Smooth muscle cell (in vitro differentiated cells): ENCODE measurements at regions not wholly inside any gene's neighbourhood (a gene's known extent, or its start where the extent isn't known, plus 50 kb on each side); places are given as distances from the start of the nearest gene placed in this dataset.

ENCODE experiments used
- DNase-seq: peaks from one replicate; lab custom pipeline; 2025; ENCODE audit not compliant: unreplicated experiment; lab: John Stamatoyannopoulos, UW
- H2AFZ ChIP-seq: fragments of 200-600 bp; sonication (generic); 2 replicates; pipeline ENCODE4 v1.6.0; 2016; ENCODE audit warnings: antibody characterized with exemption, low read depth, mild to moderate bottlenecking
- H3F3A ChIP-seq: fragments of 200-600 bp; sonication (generic); 2 replicates; pipeline ENCODE4 v1.6.0; 2017; ENCODE audit warnings: antibody characterized with exemption, low read depth
- H3K27ac ChIP-seq: fragments of 200-600 bp; sonication (generic); 2 replicates; pipeline ENCODE4 v1.5.1; 2016; ENCODE audit warnings: low read depth, mild to moderate bottlenecking
- H3K27me3 ChIP-seq: fragments of 200-600 bp; sonication (generic); 2 replicates; pipeline ENCODE4 v1.6.1; 2016; ENCODE audit warnings: low read depth, mild to moderate bottlenecking
- H3K36me3 ChIP-seq: fragments of 200-600 bp; sonication (generic); 2 replicates; pipeline ENCODE4 v1.5.1; 2016; ENCODE audit warnings: low read depth
- H3K4me1 ChIP-seq: fragments of 200-600 bp; sonication (generic); 2 replicates; pipeline ENCODE4 v1.5.1; 2016; ENCODE audit warnings: low read depth
- H3K4me2 ChIP-seq: fragments of 200-600 bp; sonication (generic); 2 replicates; pipeline ENCODE4 v1.6.0; 2016; ENCODE audit warnings: mild to moderate bottlenecking
- H3K4me3 ChIP-seq: fragments of 200-600 bp; sonication (generic); 2 replicates; pipeline ENCODE4 v1.5.1; 2016; ENCODE audit warnings: mild to moderate bottlenecking
- H3K79me2 ChIP-seq: fragments of 200-600 bp; sonication (generic); 2 replicates; pipeline ENCODE4 v1.6.0; 2016; ENCODE audit warnings: low read depth, mild to moderate bottlenecking
- H3K9ac ChIP-seq: fragments of 200-600 bp; sonication (generic); 2 replicates; pipeline ENCODE4 v1.6.0; 2016; ENCODE audit warnings: low read depth
- H3K9me3 ChIP-seq: fragments of 200-600 bp; sonication (generic); replicated peaks from 2 replicates; pipeline ENCODE4 v1.5.1; 2016; ENCODE audit warnings: low read depth
- H4K20me1 ChIP-seq: fragments of 200-600 bp; sonication (generic); 2 replicates; pipeline ENCODE4 v1.6.0; 2016; ENCODE audit warnings: low read depth
- WGBS: methylation state at CpG from one replicate; pipeline ENCODE4 v1.1.7; 2016; ENCODE audit warnings: low lambda C conversion rate; 5-methylcytosine and 5-hydroxymethylcytosine counted together
- TF ChIP-seq, protein P1 (sequence below): fragments of 200-600 bp; sonication (generic); IDR thresholded peaks from 2 replicates; pipeline ENCODE4 v1.5.1; 2017; ENCODE audit warnings: borderline replicate concordance, mild to moderate bottlenecking, antibody characterized with exemption; ENCODE audit not compliant: insufficient read depth, poor library complexity, severe bottlenecking

DNA sequence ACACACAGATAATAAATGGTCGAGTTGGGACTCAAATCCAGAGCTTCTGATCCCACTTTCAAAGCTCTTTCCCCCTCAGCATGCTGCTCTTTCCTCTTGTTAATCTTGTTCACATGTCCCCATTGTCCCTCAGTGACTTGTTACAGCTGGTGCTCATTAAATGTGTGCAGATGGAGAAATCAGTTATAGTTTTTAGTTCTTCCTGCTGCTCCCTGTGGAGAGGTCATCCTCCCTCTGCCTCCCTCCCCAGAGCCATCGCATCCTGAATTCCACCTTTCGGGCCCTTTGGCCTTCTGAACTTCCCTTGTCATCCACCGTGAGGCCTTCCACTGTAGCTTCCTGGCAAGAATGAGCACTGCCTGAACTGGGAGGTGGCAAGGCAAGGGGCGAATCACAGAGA, 179.6 kb downstream of the WSCD1 start:
- Histone ChIP-seq H3K27me3 (no peaks in the 10 kb centered on the region), H3K9ac (no peak overlapping the region), H3K4me3 (no peak overlapping the region), H3K79me2 (no peaks in the 10 kb centered on the region), H2AFZ (no peak overlapping the region), H3K9me3 (no peaks in the 10 kb centered on the region), H3K4me2 (no peak overlapping the region), H3K27ac (no peak overlapping the region), H3F3A (no peaks in the 10 kb centered on the region), H4K20me1 (no peaks in the 10 kb centered on the region), H3K4me1 (no peaks in the 10 kb centered on the region), H3K36me3 (no peaks in the 10 kb centered on the region)
- TF ChIP-seq, protein P1, sequence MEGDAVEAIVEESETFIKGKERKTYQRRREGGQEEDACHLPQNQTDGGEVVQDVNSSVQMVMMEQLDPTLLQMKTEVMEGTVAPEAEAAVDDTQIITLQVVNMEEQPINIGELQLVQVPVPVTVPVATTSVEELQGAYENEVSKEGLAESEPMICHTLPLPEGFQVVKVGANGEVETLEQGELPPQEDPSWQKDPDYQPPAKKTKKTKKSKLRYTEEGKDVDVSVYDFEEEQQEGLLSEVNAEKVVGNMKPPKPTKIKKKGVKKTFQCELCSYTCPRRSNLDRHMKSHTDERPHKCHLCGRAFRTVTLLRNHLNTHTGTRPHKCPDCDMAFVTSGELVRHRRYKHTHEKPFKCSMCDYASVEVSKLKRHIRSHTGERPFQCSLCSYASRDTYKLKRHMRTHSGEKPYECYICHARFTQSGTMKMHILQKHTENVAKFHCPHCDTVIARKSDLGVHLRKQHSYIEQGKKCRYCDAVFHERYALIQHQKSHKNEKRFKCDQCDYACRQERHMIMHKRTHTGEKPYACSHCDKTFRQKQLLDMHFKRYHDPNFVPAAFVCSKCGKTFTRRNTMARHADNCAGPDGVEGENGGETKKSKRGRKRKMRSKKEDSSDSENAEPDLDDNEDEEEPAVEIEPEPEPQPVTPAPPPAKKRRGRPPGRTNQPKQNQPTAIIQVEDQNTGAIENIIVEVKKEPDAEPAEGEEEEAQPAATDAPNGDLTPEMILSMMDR = no peak
- 87% methylated on average over 5 of the region's 5 CpGs for whole genome bisulfite sequencing
- no peak for DNase-seq

DNA sequence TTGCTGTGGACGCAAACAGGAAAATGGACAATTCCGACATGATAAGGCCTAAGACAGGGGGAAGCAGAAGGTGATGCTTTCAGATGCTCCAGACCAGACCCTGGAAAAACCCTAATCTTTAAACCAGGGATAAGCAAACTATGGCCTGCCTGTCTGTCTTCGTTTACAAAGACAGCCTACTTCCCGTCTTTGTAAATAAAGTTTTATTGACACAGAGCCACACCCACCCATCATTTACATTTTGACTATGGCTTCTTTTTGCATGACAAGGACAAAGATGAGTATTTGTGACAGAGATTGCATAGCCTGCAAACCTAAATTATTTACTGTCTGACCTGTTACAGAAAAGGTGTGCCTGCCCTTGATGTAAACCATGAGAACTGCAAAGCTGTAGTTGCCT, 177.9 kb downstream of the WSCD1 start:
- no peak for DNase-seq
- Histone ChIP-seq H3K27ac (no peak overlapping the region), H3K36me3 (no peaks in the 10 kb centered on the region), H3K9me3 (no peaks in the 10 kb centered on the region), H3K4me3 (no peak overlapping the region), H3F3A (no peaks in the 10 kb centered on the region), H3K27me3 (no peaks in the 10 kb centered on the region), H4K20me1 (no peaks in the 10 kb centered on the region), H2AFZ (no peak overlapping the region), H3K4me1 (no peaks in the 10 kb centered on the region), H3K4me2 (no peak overlapping the region), H3K79me2 (no peaks in the 10 kb centered on the region), H3K9ac (no peak overlapping the region)
- TF ChIP-seq, protein P1 = no peak
- WGBS = 86% methylated on average over 4 of the region's 4 CpGs

DNA sequence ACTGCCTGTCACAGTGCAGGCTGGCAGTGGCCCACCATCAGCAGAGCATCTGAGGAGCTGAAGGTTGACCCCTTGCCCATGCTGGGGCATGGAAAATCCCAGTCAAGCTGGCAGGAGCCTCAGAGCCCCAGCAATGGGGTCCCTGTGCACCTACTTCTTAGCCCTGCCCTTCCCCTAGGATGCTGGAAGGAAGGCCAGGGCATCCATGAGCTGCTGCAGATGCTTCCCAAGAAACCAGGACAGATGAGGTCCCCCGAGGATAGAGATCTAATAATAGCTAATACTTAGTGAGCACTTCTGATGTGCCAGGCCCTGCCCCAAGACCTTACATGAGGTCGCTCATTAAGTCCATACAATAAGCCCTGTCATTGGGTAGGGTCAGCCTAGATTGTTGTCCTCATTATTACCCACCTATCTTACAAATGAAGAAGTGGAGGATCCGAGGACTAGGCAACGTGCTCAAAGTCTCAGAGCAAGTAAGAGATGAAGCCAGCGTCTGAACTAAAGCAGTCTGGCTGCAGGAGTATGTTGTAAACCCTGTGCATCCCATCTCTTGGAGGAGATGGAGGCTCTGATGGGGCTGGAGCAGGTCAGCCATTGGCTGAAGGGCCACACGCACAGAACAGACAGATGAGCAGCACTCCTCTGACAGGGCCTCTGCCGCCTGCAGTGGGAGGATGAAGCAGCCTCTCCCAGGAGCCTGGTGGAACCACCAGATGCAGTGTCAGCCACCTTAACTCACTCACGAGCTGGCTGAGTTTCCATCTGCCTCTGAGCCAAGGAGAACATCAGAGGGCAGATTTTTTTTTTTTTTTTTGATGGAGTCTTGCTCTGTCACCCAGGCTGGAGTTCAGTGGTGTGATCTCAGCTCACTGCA, 175.4 kb downstream of the WSCD1 start:
- Histone ChIP-seq H4K20me1 (no peaks in the 10 kb centered on the region), H3K79me2 (no peaks in the 10 kb centered on the region), H3K4me1 (no peaks in the 10 kb centered on the region), H3K27ac (no peak overlapping the region), H3K9ac (no peak overlapping the region), H3F3A (no peaks in the 10 kb centered on the region), H3K36me3 (no peaks in the 10 kb centered on the region), H3K4me2 (no peak overlapping the region), H3K4me3 (no peak overlapping the region), H3K27me3 (peaks cover 7% of the 10 kb centered on the region), H2AFZ (no peak overlapping the region), H3K9me3 (no peaks in the 10 kb centered on the region)
- DNase-seq = no peak
- TF ChIP-seq, protein P1 = no peak
- 90% methylated on average over 8 of the region's 8 CpGs for WGBS

DNA sequence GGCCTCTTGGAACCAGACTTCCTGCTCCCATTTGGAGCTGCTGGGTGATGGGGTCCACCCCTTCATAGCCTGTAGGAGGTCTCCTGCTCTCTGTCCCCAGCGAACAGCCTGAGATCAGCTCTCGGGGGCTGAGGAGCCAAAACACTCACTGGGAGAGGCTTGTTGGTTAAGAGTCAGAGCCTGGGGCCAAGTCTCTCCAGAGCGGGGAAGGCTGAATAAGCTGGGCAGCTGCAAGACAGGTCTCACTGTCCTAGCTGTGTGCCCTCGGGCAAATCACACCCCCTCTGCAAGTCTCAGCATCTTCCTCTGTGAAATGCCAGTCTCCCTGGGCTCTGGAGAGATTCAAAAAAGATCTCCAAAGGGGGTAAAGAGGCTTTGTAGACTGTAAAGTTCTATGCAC, 174.6 kb downstream of the WSCD1 start:
- H3K27ac ChIP-seq = no peak overlapping the region
- H3K27me3 ChIP-seq = peaks cover 14% of the 10 kb centered on the region
- H3K9ac ChIP-seq = no peak overlapping the region
- DNase-seq = no peak
- no peaks in the 10 kb centered on the region for H3F3A ChIP-seq
- 59% methylated on average over 4 of the region's 4 CpGs for WGBS
- TF ChIP-seq, protein P1 = no peak
- H3K4me3 ChIP-seq = no peak overlapping the region
- H2AFZ ChIP-seq = no peak overlapping the region
- H3K9me3 ChIP-seq = no peaks in the 10 kb centered on the region
- H3K79me2 ChIP-seq = no peaks in the 10 kb centered on the region
- H4K20me1 ChIP-seq = no peaks in the 10 kb centered on the region
- H3K4me2 ChIP-seq = no peak overlapping the region
- no peaks in the 10 kb centered on the region for H3K36me3 ChIP-seq
- H3K4me1 ChIP-seq = no peaks in the 10 kb centered on the region
